ENCODE measurements at regions not wholly inside any gene's neighbourhood (a gene's known extent, or its start where the extent isn't known, plus 50 kb on each side); places are given as distances from the start of the nearest gene placed in this dataset.

- no peak for TF ChIP-seq EZH2phosphoT487 (IDR thresholded peaks at IDR 0.05; ENCODE audit: borderline replicate concordance, low read length)
- TF ChIP-seq CTCF (IDR thresholded peaks at IDR 0.05; ENCODE audit: low read depth, low read length, poor library complexity, severe bottlenecking), result no peak
These were observed 388.0 kb upstream of the TBL1XR1 start for GRCh38 chr3:177585271-177585670.
